NCI-H2196 (cell line): ENCODE measurements at regions not wholly inside any gene's neighbourhood (a gene's known extent, or its start where the extent isn't known, plus 50 kb on each side); places are given as distances from the start of the nearest gene placed in this dataset.
"Not testable (repeated sequence)": the region's sequence is repeated elsewhere in the genome, so short reads cannot be mapped to it uniquely, and the experiment has no call there.

Experiments used
- DNase-seq: peaks from one replicate; lab custom pipeline; 2025; ENCODE audit not compliant: unreplicated experiment; lab: John Stamatoyannopoulos, UW

DNA sequence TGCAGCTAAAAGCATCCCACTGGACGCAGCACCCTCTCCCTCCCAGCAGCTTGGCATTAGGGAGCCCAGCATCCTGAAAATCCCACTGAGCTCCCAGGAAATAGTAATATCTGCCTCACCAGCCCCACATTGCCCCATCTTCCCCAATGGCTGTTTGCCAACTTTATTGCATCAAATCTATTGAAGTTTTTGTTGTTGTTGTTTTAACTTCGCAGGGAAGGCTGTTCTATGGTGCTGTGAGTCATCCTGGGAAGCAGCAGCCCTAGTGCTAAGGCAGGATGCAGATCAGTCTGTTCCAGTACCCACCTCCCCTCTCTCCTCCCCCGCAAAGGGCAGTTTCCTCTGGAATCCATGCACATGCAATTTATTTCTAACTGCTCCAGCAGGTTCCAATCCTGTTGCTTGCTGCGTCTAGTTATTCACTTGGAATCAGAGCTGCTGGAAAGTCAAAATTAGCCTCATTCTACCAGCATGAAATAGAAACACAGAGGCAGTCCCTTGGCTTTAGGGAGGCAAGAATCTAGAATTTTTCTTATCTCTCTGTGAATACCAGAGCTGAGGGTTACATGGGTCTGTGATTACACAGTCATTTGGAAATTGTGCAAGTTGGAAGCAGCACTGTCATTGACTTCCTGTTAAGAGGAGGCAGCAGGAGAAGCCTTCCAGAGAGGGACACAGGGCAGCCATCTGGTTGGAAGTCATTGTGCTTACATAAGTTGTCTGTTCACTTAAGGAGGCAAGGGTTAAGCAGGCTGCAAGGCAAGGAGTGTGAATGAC, 115.9 kb upstream of the CACUL1 start:
- no peak for DNase-seq

- DNase-seq, result no peak
Observed at GRCh38 chr10:118871244-118871865, 116.6 kb upstream of the CACUL1 start.

DNA sequence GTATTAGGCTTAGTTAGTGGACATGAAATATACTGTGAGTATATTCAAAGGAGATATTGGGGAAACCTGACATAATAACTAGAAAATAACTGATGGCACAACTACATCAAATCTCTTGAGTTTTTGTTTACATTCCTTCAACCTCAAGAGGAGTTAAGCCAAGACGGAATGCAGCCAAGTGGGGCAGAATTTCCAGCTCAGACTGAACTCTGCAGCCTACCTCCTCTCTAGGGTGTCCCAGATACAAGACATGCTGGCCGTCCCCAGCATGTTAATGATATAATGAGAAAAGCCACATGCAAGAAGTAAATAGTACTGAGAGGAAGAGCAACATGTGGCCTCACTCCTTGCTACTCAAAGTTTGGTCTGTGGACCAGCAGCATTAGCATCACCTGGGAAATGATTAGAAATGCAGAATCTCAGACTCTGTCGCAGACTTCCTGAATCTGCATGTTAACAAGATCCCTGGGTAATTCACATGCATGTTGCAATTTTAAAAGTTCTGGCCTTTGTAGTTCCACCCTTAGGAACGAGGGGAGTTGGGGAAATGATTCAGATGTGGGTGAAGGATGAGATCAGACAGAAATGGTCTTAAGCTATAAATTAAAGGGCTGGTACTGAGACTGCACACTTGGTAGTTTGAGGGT, 118.4 kb upstream of the CACUL1 start:
- no peak for DNase-seq

- no peak for DNase-seq
Observed at GRCh38 chr10:118873738-118874105, 119.0 kb upstream of the CACUL1 start.

- DNase-seq, result no peak
Observed at GRCh38 chr10:118874171-118874570, 119.4 kb upstream of the CACUL1 start.

DNA sequence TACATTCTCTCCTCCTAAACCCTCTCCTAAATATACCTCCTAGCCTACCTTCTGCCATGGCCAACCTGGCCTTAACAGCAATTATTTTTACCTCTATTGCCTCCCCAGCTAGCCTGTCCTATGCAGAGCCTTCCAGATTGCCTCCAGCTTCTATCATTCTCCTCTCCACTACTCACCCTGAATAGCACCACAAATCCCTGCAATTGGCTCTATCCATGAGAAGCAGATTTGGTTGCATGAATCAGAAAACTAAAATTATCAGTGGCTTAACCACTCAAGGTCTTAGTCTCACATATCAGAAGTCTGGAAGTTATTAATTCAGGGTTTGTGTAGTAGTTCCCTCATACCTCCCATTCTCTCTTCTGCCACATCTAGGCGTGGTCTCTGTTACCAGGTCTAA, 120.3 kb upstream of the CACUL1 start:
- DNase-seq, result no peak

DNA sequence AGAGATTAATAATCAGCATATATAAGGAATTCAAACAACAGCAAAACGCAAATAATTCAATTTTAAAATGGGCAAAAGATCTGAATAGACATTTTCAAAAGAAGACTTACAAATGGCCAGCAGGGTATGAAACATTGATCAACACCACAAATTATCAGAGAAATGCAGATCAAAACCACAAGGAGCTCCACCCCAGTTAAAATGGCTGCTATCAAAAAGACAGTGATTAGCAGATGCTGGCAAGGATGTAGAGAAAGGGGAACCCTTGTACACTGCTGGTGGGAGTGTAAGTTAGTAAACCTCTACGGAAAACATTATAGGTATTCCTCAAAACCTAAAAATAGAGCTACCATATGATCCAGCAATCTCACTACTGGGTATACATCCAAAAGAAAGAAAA, 128.0 kb upstream of the CACUL1 start:
- DNase-seq, result no peak

DNA sequence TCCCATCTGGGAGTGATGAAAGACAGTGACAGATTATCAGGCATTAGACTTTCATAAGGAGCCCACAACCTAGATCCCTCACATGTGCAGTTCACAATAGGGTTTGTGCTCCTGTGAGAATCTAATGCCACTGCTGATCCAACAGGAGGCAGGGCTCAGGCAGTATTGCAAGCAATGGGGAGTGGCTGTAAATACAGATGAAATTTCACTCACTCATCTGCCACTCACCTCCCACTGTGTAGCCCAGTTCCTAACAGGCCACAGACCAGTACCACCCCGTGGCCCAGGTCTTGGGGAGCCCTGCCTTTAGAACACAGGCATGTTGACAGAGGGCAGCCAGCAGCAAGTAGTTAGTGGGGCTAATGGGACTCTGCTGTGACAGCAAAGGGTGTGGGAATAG, 137.3 kb upstream of the NANOS1 start:
- DNase-seq, result no peak

GRCh38 chr10:118894891-118895290, 134.6 kb upstream of the NANOS1 start:
- not testable (repeated sequence) for DNase-seq

GRCh38 chr10:118900617-118901016, 128.9 kb upstream of the NANOS1 start:
- DNase-seq, result no peak

- no peak for DNase-seq
Observed at GRCh38 chr10:118901380-118901779, 128.1 kb upstream of the NANOS1 start.

DNA sequence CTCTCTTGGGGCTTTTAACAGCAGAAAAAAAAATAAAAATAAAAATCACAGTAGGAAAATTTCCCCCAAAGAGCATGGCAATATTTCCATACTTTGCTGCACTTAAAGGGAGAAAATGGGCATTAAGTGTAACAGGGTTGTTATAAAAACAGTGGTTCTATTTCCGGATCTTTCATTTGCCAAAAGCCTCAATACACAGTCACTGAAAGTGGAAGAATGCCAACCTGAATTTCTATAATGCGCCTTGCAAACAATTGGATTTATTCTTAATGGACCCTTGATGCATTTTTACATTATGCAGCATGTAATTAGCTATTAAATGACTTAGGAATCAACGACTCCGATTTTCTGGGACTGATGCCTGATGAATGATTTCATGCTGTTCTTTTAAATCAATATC, 127.6 kb upstream of the NANOS1 start:
- no peak for DNase-seq

GRCh38 chr10:118902656-118903055, 126.9 kb upstream of the NANOS1 start:
- DNase-seq, result not testable (repeated sequence)

GRCh38 chr10:118903251-118903650, 126.3 kb upstream of the NANOS1 start:
- DNase-seq, result no peak

DNA sequence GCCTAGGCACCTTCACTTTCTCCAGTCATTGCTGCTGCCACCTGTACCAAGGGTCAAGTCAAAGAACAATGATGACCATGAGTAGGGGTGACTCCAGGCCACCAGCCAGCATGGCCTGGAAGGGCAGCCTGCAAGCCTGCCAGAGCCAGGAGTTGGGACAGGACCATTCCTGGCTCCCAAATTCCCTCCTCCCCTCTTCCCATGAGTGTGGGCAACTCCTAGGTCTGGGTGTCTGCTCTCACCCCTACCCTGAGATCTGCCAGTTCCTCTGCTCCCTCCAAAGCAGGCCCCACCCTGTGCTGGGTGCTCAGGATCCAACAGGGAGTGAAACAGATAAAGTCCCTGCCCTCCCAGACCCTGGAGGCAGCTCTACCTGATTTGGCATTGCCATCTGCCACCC, 125.8 kb upstream of the NANOS1 start:
- DNase-seq, result no peak

- DNase-seq, result no peak
Observed at GRCh38 chr10:118904286-118904685, 125.2 kb upstream of the NANOS1 start.

GRCh38 chr10:118907051-118907450, 122.5 kb upstream of the NANOS1 start:
- DNase-seq, result no peak

- DNase-seq, result no peak
Observed at GRCh38 chr10:118908557-118909256, 120.8 kb upstream of the NANOS1 start.

GRCh38 chr10:118910702-118911101, 118.8 kb upstream of the NANOS1 start:
- no peak for DNase-seq

- no peak for DNase-seq
Observed at GRCh38 chr10:118911363-118911762, 118.2 kb upstream of the NANOS1 start.

GRCh38 chr10:118912961-118913600, 116.4 kb upstream of the NANOS1 start:
- no peak for DNase-seq
